Stimulated activated naive CD8-positive, alpha-beta T cell treated with anti-CD3 and anti-CD28 coated beads, Interleukin-15, Interleukin-2, amounts not matched to agents 100 ng/mL and 50 ng/mL, for 24 hours (primary cell): ENCODE measurements at regions not wholly inside any gene's neighbourhood (a gene's known extent, or its start where the extent isn't known, plus 50 kb on each side); places are given as distances from the start of the nearest gene placed in this dataset.
"Not testable (repeated sequence)": the region's sequence is repeated elsewhere in the genome, so short reads cannot be mapped to it uniquely, and the experiment has no call there.

ENCODE experiments used
- H3K27ac Mint-ChIP-seq: one replicate; pipeline ENCODE4 v1.8.0; 2021; ENCODE audit warnings: mild to moderate bottlenecking, mixed read lengths
- H3K27me3 Mint-ChIP-seq: one replicate; pipeline ENCODE4 v1.8.0; 2021; ENCODE audit warnings: mixed read lengths
- H3K36me3 Mint-ChIP-seq: one replicate; pipeline ENCODE4 v1.8.0; 2021; ENCODE audit warnings: low read depth, mixed read lengths
- H3K4me1 Mint-ChIP-seq: one replicate; pipeline ENCODE4 v1.8.0; 2021; ENCODE audit warnings: low read depth, mixed read lengths
- H3K4me3 Mint-ChIP-seq: one replicate; pipeline ENCODE4 v1.8.0; 2021; ENCODE audit warnings: mild to moderate bottlenecking, mixed read lengths
- H3K9me3 Mint-ChIP-seq: one replicate; pipeline ENCODE4 v1.8.0; 2021; ENCODE audit warnings: mixed read lengths

- no peaks in the 10 kb centered on the region for H3K36me3 Mint-ChIP-seq
- H3K27me3 Mint-ChIP-seq, result peaks cover 49% of the 10 kb centered on the region
Measured at GRCh38 chr10:63819753-63820329, 298.6 kb downstream of the REEP3 start.

GRCh38 chr10:63822496-63822895, 301.3 kb downstream of the REEP3 start:
- Mint-ChIP-seq H3K27me3 (peaks cover 51% of the 10 kb centered on the region), H3K9me3 (no peaks in the 10 kb centered on the region)

More at GRCh38 chr10:63819753-63820329, 298.6 kb downstream of the REEP3 start:
- Mint-ChIP-seq H3K4me3 (no peak overlapping the region), H3K4me1 (no peaks in the 10 kb centered on the region), H3K27ac (no peak overlapping the region), H3K9me3 (no peaks in the 10 kb centered on the region)

GRCh38 chr10:63825111-63825510, 303.9 kb downstream of the REEP3 start:
- H3K4me1 Mint-ChIP-seq, result no peaks in the 10 kb centered on the region
- H3K27me3 Mint-ChIP-seq, result peaks cover 38% of the 10 kb centered on the region
- no peaks in the 10 kb centered on the region for H3K36me3 Mint-ChIP-seq
- no peak overlapping the region for H3K4me3 Mint-ChIP-seq
- no peak overlapping the region for H3K27ac Mint-ChIP-seq
- no peaks in the 10 kb centered on the region for H3K9me3 Mint-ChIP-seq

More at GRCh38 chr10:63822496-63822895, 301.3 kb downstream of the REEP3 start:
- no peaks in the 10 kb centered on the region for H3K36me3 Mint-ChIP-seq
- no peaks in the 10 kb centered on the region for H3K4me1 Mint-ChIP-seq
- H3K27ac Mint-ChIP-seq, result no peak overlapping the region
- no peak overlapping the region for H3K4me3 Mint-ChIP-seq

- Mint-ChIP-seq H3K36me3 (no peaks in the 10 kb centered on the region), H3K9me3 (no peaks in the 10 kb centered on the region), H3K27me3 (peaks cover 35% of the 10 kb centered on the region), H3K4me3 (no peak overlapping the region), H3K27ac (no peak overlapping the region), H3K4me1 (no peaks in the 10 kb centered on the region)
Measured at GRCh38 chr10:63825766-63826165, 304.6 kb downstream of the REEP3 start.

GRCh38 chr10:63827018-63827417, 305.8 kb downstream of the REEP3 start:
- not testable (repeated sequence) for H3K9me3 Mint-ChIP-seq, H3K4me1 Mint-ChIP-seq, H3K4me3 Mint-ChIP-seq, H3K27ac Mint-ChIP-seq, H3K36me3 Mint-ChIP-seq
- H3K27me3 Mint-ChIP-seq, result peaks cover 30% of the 10 kb centered on the region

- Mint-ChIP-seq H3K36me3 (no peaks in the 10 kb centered on the region), H3K4me1 (no peaks in the 10 kb centered on the region), H3K27me3 (peaks cover 15% of the 10 kb centered on the region)
Measured at GRCh38 chr10:63829020-63829419, 307.8 kb downstream of the REEP3 start.

GRCh38 chr10:63829573-63830149, 308.5 kb downstream of the REEP3 start:
- Mint-ChIP-seq H3K4me1 (no peaks in the 10 kb centered on the region), H3K9me3 (no peaks in the 10 kb centered on the region), H3K27ac (no peak overlapping the region), H3K36me3 (no peaks in the 10 kb centered on the region), H3K27me3 (peaks cover 12% of the 10 kb centered on the region), H3K4me3 (no peak overlapping the region)

More at GRCh38 chr10:63829020-63829419, 307.8 kb downstream of the REEP3 start:
- no peaks in the 10 kb centered on the region for H3K9me3 Mint-ChIP-seq
- H3K4me3 Mint-ChIP-seq, result no peak overlapping the region
- H3K27ac Mint-ChIP-seq, result no peak overlapping the region

- Mint-ChIP-seq H3K4me3 (no peak overlapping the region), H3K4me1 (no peaks in the 10 kb centered on the region), H3K27me3 (peaks cover 7% of the 10 kb centered on the region), H3K27ac (no peak overlapping the region), H3K9me3 (no peaks in the 10 kb centered on the region), H3K36me3 (no peaks in the 10 kb centered on the region)
Measured at GRCh38 chr10:63832686-63833085, 311.5 kb downstream of the REEP3 start.

- no peaks in the 10 kb centered on the region for H3K4me1 Mint-ChIP-seq
- no peak overlapping the region for H3K4me3 Mint-ChIP-seq
- H3K36me3 Mint-ChIP-seq, result no peaks in the 10 kb centered on the region
- H3K27ac Mint-ChIP-seq, result no peak overlapping the region
- H3K9me3 Mint-ChIP-seq, result no peaks in the 10 kb centered on the region
- peaks cover 7% of the 10 kb centered on the region for H3K27me3 Mint-ChIP-seq
Measured at GRCh38 chr10:63833411-63834060, 312.3 kb downstream of the REEP3 start.

- no peaks in the 10 kb centered on the region for H3K36me3 Mint-ChIP-seq
- H3K27me3 Mint-ChIP-seq, result peaks cover 19% of the 10 kb centered on the region
- no peak overlapping the region for H3K27ac Mint-ChIP-seq
- no peaks in the 10 kb centered on the region for H3K4me1 Mint-ChIP-seq
- H3K9me3 Mint-ChIP-seq, result no peaks in the 10 kb centered on the region
- no peak overlapping the region for H3K4me3 Mint-ChIP-seq
Measured at GRCh38 chr10:63836666-63837442, 315.7 kb downstream of the REEP3 start.

- Mint-ChIP-seq H3K36me3 (no peaks in the 10 kb centered on the region), H3K4me3 (no peak overlapping the region), H3K9me3 (no peaks in the 10 kb centered on the region), H3K27ac (no peak overlapping the region), H3K4me1 (no peaks in the 10 kb centered on the region), H3K27me3 (peaks cover 18% of the 10 kb centered on the region)
Measured at GRCh38 chr10:63841761-63842160, 320.6 kb downstream of the REEP3 start.

- Mint-ChIP-seq H3K36me3 (no peaks in the 10 kb centered on the region), H3K4me3 (no peak overlapping the region)
Measured at GRCh38 chr10:63843107-63843506, 321.9 kb downstream of the REEP3 start.

GRCh38 chr10:63848871-63849270, 327.7 kb downstream of the REEP3 start:
- not testable (repeated sequence) for H3K4me1 Mint-ChIP-seq, H3K9me3 Mint-ChIP-seq, H3K4me3 Mint-ChIP-seq, H3K36me3 Mint-ChIP-seq, H3K27ac Mint-ChIP-seq
- H3K27me3 Mint-ChIP-seq, result peaks cover 15% of the 10 kb centered on the region

More at GRCh38 chr10:63843107-63843506, 321.9 kb downstream of the REEP3 start:
- Mint-ChIP-seq H3K4me1 (no peaks in the 10 kb centered on the region), H3K9me3 (no peaks in the 10 kb centered on the region), H3K27ac (no peak overlapping the region), H3K27me3 (peaks cover 30% of the 10 kb centered on the region)

- peaks cover 6% of the 10 kb centered on the region for H3K4me1 Mint-ChIP-seq
- no peak overlapping the region for H3K4me3 Mint-ChIP-seq
- H3K9me3 Mint-ChIP-seq, result no peaks in the 10 kb centered on the region
- peaks cover 19% of the 10 kb centered on the region for H3K27me3 Mint-ChIP-seq
- H3K27ac Mint-ChIP-seq, result no peak overlapping the region
- no peaks in the 10 kb centered on the region for H3K36me3 Mint-ChIP-seq
Measured at GRCh38 chr10:63862860-63863259, 341.7 kb downstream of the REEP3 start.

- Mint-ChIP-seq H3K27me3 (peaks cover 22% of the 10 kb centered on the region), H3K9me3 (no peaks in the 10 kb centered on the region), H3K27ac (no peak overlapping the region), H3K4me1 (peaks cover 6% of the 10 kb centered on the region), H3K36me3 (no peaks in the 10 kb centered on the region), H3K4me3 (no peak overlapping the region)
Measured at GRCh38 chr10:63865210-63865609, 344.0 kb downstream of the REEP3 start.
